ENCODE measurements at regions not wholly inside any gene's neighbourhood (a gene's known extent, or its start where the extent isn't known, plus 50 kb on each side); places are given as distances from the start of the nearest gene placed in this dataset.

GRCh38 chr2:62300925-62301324 is 105.0 kb downstream of the B3GNT2 start:
- TF ChIP-seq, protein P1, sequence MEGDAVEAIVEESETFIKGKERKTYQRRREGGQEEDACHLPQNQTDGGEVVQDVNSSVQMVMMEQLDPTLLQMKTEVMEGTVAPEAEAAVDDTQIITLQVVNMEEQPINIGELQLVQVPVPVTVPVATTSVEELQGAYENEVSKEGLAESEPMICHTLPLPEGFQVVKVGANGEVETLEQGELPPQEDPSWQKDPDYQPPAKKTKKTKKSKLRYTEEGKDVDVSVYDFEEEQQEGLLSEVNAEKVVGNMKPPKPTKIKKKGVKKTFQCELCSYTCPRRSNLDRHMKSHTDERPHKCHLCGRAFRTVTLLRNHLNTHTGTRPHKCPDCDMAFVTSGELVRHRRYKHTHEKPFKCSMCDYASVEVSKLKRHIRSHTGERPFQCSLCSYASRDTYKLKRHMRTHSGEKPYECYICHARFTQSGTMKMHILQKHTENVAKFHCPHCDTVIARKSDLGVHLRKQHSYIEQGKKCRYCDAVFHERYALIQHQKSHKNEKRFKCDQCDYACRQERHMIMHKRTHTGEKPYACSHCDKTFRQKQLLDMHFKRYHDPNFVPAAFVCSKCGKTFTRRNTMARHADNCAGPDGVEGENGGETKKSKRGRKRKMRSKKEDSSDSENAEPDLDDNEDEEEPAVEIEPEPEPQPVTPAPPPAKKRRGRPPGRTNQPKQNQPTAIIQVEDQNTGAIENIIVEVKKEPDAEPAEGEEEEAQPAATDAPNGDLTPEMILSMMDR (IDR thresholded peaks at IDR 0.05 in 2 of 3, conservative IDR thresholded peaks at IDR 0.05 in 1 of 3; ENCODE audit: borderline replicate concordance in 1 of 3, insufficient read depth in 1 of 3, low read depth in 2 of 3, low read length in 2 of 3), result no peak
- TF ChIP-seq EZH2 (IDR thresholded peaks at IDR 0.05), result no peak
- TF ChIP-seq SP1 (IDR thresholded peaks at IDR 0.05; ENCODE audit: low read depth), result no peak
- no peak for TF ChIP-seq RAD21 (IDR thresholded peaks at IDR 0.05; ENCODE audit: low read depth)
- no peak for TF ChIP-seq EZH2phosphoT487 (IDR thresholded peaks at IDR 0.05; ENCODE audit: borderline replicate concordance)
- no peak for TF ChIP-seq SIN3A (IDR thresholded peaks at IDR 0.05; ENCODE audit: low read depth)
- no peak for TF ChIP-seq YY1 (IDR thresholded peaks at IDR 0.05; ENCODE audit: extremely low read depth, insufficient replicate concordance, low read depth, low read length)

Data from HCT116 (cell line).